ENCODE measurements at regions not wholly inside any gene's neighbourhood (a gene's known extent, or its start where the extent isn't known, plus 50 kb on each side); places are given as distances from the start of the nearest gene placed in this dataset.
"Not testable (repeated sequence)": the region's sequence is repeated elsewhere in the genome, so short reads cannot be mapped to it uniquely, and the experiment has no call there.

GRCh38 chr22:25420925-25421904 is 143.3 kb upstream of the GRK3 start (continued):
- no peak for TF ChIP-seq ZNF33A (CRISPR knock-in tag; IDR thresholded peaks at IDR 0.05; ENCODE audit: borderline replicate concordance)
- no peak for TF ChIP-seq SRF (IDR thresholded peaks at IDR 0.05; ENCODE audit: low read depth, low read length)
- TF ChIP-seq ZNF264 (CRISPR knock-in tag; IDR thresholded peaks at IDR 0.05) = no peak
- no peak for TF ChIP-seq CBX2 (IDR thresholded peaks at IDR 0.05; ENCODE audit: low read depth, low read length)
- no peak for TF ChIP-seq CBX2 (CRISPR knock-in tag; IDR thresholded peaks at IDR 0.05; ENCODE audit: low read depth)
- no peak for TF ChIP-seq RFX3 (CRISPR knock-in tag; IDR thresholded peaks at IDR 0.05)
- no peak for TF ChIP-seq CBX1 (IDR thresholded peaks at IDR 0.05; ENCODE audit: low read depth)
- peak; percentile 14; the same call in 1 of the 2 replicates for TF ChIP-seq ZBTB7B (CRISPR knock-in tag; IDR thresholded peaks at IDR 0.05)
- TF ChIP-seq ZNF772 (CRISPR knock-in tag; IDR thresholded peaks at IDR 0.05) = no peak
- TF ChIP-seq ZNF652 (CRISPR knock-in tag; IDR thresholded peaks at IDR 0.05; ENCODE audit: borderline replicate concordance, low read depth) = no peak
- TF ChIP-seq ZNF709 (CRISPR knock-in tag; IDR thresholded peaks at IDR 0.05) = no peak
- no peak for TF ChIP-seq CEBPB (IDR thresholded peaks at IDR 0.05; ENCODE audit: borderline replicate concordance, low read depth, low read length)
- TF ChIP-seq DR1 (CRISPR knock-in tag; IDR thresholded peaks at IDR 0.05) = no peak
- TF ChIP-seq ZMAT3 (CRISPR knock-in tag; conservative IDR thresholded peaks at IDR 0.05) = 0 out of 2 replicates have a peak, but pooled peaks have one; percentile 26
- TF ChIP-seq AGO2 (optimal IDR thresholded peaks at IDR 0.05; ENCODE audit: low read depth, low read length) = peak; percentile 29
- TF ChIP-seq U2AF1 (optimal IDR thresholded peaks at IDR 0.05; ENCODE audit: low read depth, low read length) = no peak
- no peak for TF ChIP-seq ZC3H4 (CRISPR knock-in tag; IDR thresholded peaks at IDR 0.05; ENCODE audit: borderline replicate concordance)
- TF ChIP-seq ZNF746 (CRISPR knock-in tag; IDR thresholded peaks at IDR 0.05) = no peak
- no peak for TF ChIP-seq ZNF205 (CRISPR knock-in tag; IDR thresholded peaks at IDR 0.05)

DNA sequence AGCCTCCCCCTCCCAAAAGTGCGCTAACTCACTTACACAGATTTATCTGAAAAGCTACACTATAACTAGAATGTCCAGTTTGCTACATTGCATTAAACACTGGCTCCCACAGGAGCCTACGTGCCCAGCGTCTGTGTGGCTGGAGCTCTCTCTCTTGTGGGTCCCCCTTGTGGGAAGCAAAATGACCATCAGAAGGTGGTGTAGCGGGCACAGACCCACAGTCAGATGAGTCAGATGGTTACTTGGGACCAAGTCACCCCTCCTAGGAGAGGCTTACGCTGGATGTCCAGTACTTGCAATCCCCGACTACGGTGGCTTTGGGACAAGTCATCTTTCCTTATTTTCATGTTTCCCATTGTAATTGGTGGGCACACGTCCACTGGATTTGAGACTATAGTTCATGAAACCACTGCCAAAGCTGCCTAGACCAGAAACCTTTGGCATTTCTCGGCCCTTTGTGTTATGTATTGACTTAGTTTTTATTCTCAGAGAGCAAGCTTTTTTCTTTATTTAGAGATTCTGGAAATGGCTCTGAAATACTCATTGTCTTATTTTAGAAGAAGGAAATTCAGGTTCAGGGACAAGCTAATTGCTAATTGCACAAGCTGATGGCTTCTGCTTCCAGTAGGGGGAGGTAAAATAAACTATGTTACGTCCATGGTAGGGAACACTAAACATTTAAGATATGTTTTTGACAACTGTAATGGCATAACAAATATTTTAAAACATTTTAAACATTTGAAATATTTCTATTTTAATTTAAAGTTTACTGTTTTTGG is 137.8 kb upstream of the GRK3 start:
- 95% methylated on average over 8 of the region's 10 CpGs for WGBS (ENCODE audit: low lambda C conversion rate)
- intact Hi-C loops (cut with micrococcal nuclease; ENCODE audit: unreplicated experiment) = loop anchor here (5.0 kb wide), 1 partner anchor 64 kb away; no protein-coding TSS in a partner anchor
- H3K4me3 ChIP-seq (replicated peaks in 1 of 3; ENCODE audit: insufficient read depth in 1 of 3, low read depth in 2 of 3, low read length in 3 of 3); FAIRE-seq; H3K9ac ChIP-seq (ENCODE audit: insufficient read depth, low read depth, low read length); BruUV-seq (replicated peaks); H3K27me3 ChIP-seq (ENCODE audit: control insufficient read depth in 1 of 2, insufficient read depth in 2 of 2, low read length in 2 of 2); H3K79me2 ChIP-seq (ENCODE audit: insufficient read depth, low read length); H3K9me3 ChIP-seq (ENCODE audit: low read length); in situ Hi-C loops (cut with HindIII; ENCODE audit: extremely low pct_ligation_motif_present, low pct_unique_long_range_greater_than_20kb); H3K4me1 ChIP-seq (ENCODE audit: insufficient read depth, low read length); H2AFZ ChIP-seq (ENCODE audit: low read length); DNase-seq (ENCODE audit: low spot score); H3K4me2 ChIP-seq (ENCODE audit: low read depth, low read length); ATAC-seq; H4K20me1 ChIP-seq (ENCODE audit: insufficient read depth, low read length); H3K27ac ChIP-seq (ENCODE audit: extremely low read length, insufficient read depth, low read length); H3K36me3 ChIP-seq (replicated peaks in 1 of 2; ENCODE audit: control insufficient read depth in 1 of 2, insufficient read depth in 2 of 2, low read length in 2 of 2): not testable (repeated sequence)
- CTCF ChIA-PET (ENCODE audit: low intra/inter-chr PET ratio, low total read pairs) = interaction anchor here (1.2 kb wide), 1 partner anchor 64 kb away, joined by 3 read pairs; no protein-coding TSS in a partner anchor
- POLR2A ChIA-PET = interaction anchor here (0.6 kb wide), 1 partner anchor 26 kb away, joined by 3 read pairs; no protein-coding TSS in a partner anchor

Measured in HepG2 (cell line).